Common myeloid progenitor, CD34-positive (primary cell): ENCODE measurements at regions not wholly inside any gene's neighbourhood (a gene's known extent, or its start where the extent isn't known, plus 50 kb on each side); places are given as distances from the start of the nearest gene placed in this dataset.

Experiments used
- CTCF ChIA-PET: fragments of 350-600 bp; sonication (Branson Sonifier 250); formaldehyde crosslinking; loops from one replicate; lab custom pipeline; 2021; ENCODE audit warnings: antibody characterized with exemption; lab: Charles Lee
- POLR2A ChIA-PET: fragments of 350-600 bp; sonication (Branson Sonifier 250); formaldehyde crosslinking; loops from one replicate; lab custom pipeline; 2021; ENCODE audit warnings: antibody characterized with exemption; lab: Charles Lee
- DNase-seq, 3 donors: peaks; one replicate each; pipeline versions ENCODE4 v3.0.0 to v3.0.0-alpha.2; 2013
- H3K27ac ChIP-seq, 2 experiments: 1 replicate in 1 of 2; 2 replicates in 1 of 2; pipeline ENCODE4 v1.7.0; 2013; ENCODE audit warnings: inconsistent platforms in 2 of 2, low read length in 2 of 2, mild to moderate bottlenecking in 2 of 2, low read depth in 1 of 2, moderate library complexity in 1 of 2; ENCODE audit not compliant: severe bottlenecking in 2 of 2, insufficient read depth in 1 of 2, poor library complexity in 1 of 2
- H3K27me3 ChIP-seq, 5 experiments: replicated peaks in 2 of 5; 1 replicate in 3 of 5; 2 replicates in 2 of 5; pipeline versions ENCODE4 v1.6.1 to v1.7.0; 2013; ENCODE audit warnings: low read length in 4 of 5, mild to moderate bottlenecking in 2 of 5, moderate library complexity in 2 of 5, inconsistent platforms in 1 of 5; ENCODE audit not compliant: insufficient read depth in 5 of 5, control insufficient read depth in 4 of 5
- H3K36me3 ChIP-seq, 4 experiments: 1 replicate in 2 of 4; 2 replicates in 2 of 4; pipeline versions ENCODE4 v1.6.1 to v1.7.0; 2013; ENCODE audit warnings: low read length in 3 of 4, control low read depth in 1 of 4, mild to moderate bottlenecking in 1 of 4; ENCODE audit not compliant: control insufficient read depth in 4 of 4, insufficient read depth in 4 of 4
- H3K4me1 ChIP-seq, 4 experiments: 1 replicate in 3 of 4; 2 replicates in 1 of 4; pipeline versions ENCODE4 v1.6.1 to v1.7.1; 2013; ENCODE audit warnings: low read length in 3 of 4, mild to moderate bottlenecking in 3 of 4, control low read depth in 1 of 4, inconsistent platforms in 1 of 4, moderate library complexity in 1 of 4; ENCODE audit not compliant: control insufficient read depth in 4 of 4, insufficient read depth in 4 of 4; ENCODE audit errors: control extremely low read depth in 1 of 4
- H3K4me3 ChIP-seq, 7 experiments: 1 replicate in 4 of 7; 2 replicates in 3 of 7; pipeline versions ENCODE4 v1.5.1 to v1.7.0; 2013; ENCODE audit warnings: mild to moderate bottlenecking in 7 of 7, low read length in 6 of 7, moderate library complexity in 6 of 7, inconsistent platforms in 2 of 7, low read depth in 2 of 7, control low read depth in 1 of 7; ENCODE audit not compliant: insufficient read depth in 4 of 7, control insufficient read depth in 1 of 7; ENCODE audit errors: extremely low read depth in 1 of 7
- H3K9me3 ChIP-seq, 5 experiments: 1 replicate in 4 of 5; 2 replicates in 1 of 5; pipeline versions ENCODE4 v1.6.1 to v1.7.1; 2013; ENCODE audit warnings: low read length in 4 of 5, mild to moderate bottlenecking in 2 of 5, inconsistent platforms in 1 of 5, low read depth in 1 of 5, moderate library complexity in 1 of 5; ENCODE audit not compliant: control insufficient read depth in 4 of 5, insufficient read depth in 2 of 5; ENCODE audit errors: control extremely low read depth in 1 of 5
- WGBS: methylation state at CpG from one replicate; pipeline ENCODE4 v1.1.5; 2013; ENCODE audit not compliant: insufficient coverage; 5-methylcytosine and 5-hydroxymethylcytosine counted together

DNA sequence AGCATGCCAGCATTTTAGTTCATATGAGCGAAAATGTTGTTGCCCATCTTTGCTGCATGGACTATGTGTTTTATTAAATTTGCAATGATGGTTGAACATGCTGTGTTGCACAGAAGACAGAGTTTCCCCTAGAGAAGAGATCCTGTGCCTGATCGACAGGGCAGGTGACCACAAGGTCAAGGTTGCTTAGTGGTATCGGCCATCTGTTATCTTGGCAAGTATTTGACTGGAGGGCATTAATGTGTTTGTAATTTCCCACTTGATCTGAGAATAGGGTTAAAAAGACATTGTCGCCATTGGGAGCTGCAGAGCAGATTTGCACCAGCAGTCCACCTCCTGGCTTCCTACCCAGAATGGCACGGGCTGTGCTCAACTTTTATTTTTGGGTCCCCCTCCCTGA lies 1523.6 kb upstream of the WWC1 start:
- no peak for DNase-seq
- CTCF ChIA-PET = no interaction called here
- Histone ChIP-seq H3K4me1 (no peaks in the 10 kb centered on the region), H3K9me3 (peaks cover 0 to 2% (median 0%) of the 10 kb centered on the region in 5 experiments), H3K36me3 (no peaks in the 10 kb centered on the region), H3K27ac (no peak overlapping the region), H3K27me3 (no peaks in the 10 kb centered on the region), H3K4me3 (no peak overlapping the region)
- WGBS = 94% methylated on average over 5 of the region's 5 CpGs
- POLR2A ChIA-PET = no interaction called here

DNA sequence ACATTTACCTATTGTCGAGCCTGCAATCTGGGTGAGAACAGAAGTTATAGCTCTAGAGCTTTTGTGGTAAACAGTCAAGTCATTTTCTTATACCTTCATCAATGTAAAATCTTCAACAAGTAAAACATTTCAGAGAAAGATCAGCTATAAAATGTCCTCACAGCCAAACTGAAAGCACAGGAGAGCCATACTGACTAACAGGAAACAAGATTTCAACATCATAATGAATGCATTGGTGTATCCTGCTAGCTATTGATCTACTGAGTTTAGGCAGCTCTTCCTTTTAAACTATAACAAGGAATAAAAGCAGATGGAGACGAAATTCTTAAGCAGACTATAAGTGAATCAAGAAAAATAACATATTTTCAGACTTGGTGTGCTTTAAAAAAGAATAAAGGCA lies 1522.9 kb upstream of the WWC1 start:
- H3K36me3 ChIP-seq = no peaks in the 10 kb centered on the region
- 67% methylated on average over 1 of the region's 2 CpGs for WGBS
- no peaks in the 10 kb centered on the region for H3K4me1 ChIP-seq
- DNase-seq = no peak
- peaks cover 0 to 2% (median 0%) of the 10 kb centered on the region in 5 experiments for H3K9me3 ChIP-seq
- H3K4me3 ChIP-seq = no peak overlapping the region
- ChIA-PET CTCF (no interaction called here), POLR2A (no interaction called here)
- H3K27ac ChIP-seq = no peak overlapping the region
- H3K27me3 ChIP-seq = no peaks in the 10 kb centered on the region

DNA sequence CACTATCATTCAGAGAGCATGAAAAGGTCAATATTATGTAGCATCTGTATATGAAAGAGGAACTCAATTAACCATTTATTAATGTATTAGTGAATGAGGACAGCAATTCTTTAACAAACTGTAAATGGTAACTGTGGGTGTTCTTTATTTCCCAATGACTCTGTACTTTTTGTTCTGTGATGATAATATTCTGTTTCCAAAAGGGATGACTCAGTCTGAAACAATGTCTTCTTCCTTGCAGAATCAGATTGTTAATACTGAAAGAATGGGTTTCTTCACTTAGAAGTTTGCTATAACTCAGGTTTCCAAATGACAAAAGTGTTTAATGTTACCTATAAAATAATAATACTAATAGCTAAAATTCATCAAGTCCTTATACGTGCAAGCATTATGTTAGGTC lies 1518.7 kb upstream of the WWC1 start:
- Histone ChIP-seq H3K4me3 (no peak overlapping the region), H3K27me3 (no peaks in the 10 kb centered on the region), H3K4me1 (no peaks in the 10 kb centered on the region), H3K9me3 (peaks cover 0 to 2% (median 0%) of the 10 kb centered on the region in 5 experiments), H3K27ac (no peak overlapping the region), H3K36me3 (no peaks in the 10 kb centered on the region)
- POLR2A ChIA-PET = no interaction called here
- WGBS = no CpG with 5 or more reads among the region's 1 CpG
- CTCF ChIA-PET = no interaction called here
- no peak for DNase-seq

GRCh38 chr5:166781737-166782136 lies 1509.7 kb upstream of the WWC1 start:
- POLR2A ChIA-PET = no interaction called here
- CTCF ChIA-PET = interaction anchor here (1.4 kb wide), 1 partner anchor 10 kb away, joined by 3 read pairs; no protein-coding TSS in a partner anchor
- 30% methylated on average over 4 of the region's 4 CpGs for WGBS
- Histone ChIP-seq H3K9me3 (no peaks in the 10 kb centered on the region), H3K27me3 (peaks cover 0 to 3% (median 0%) of the 10 kb centered on the region in 5 experiments), H3K4me1 (no peaks in the 10 kb centered on the region), H3K4me3 (no peak overlapping the region), H3K36me3 (no peaks in the 10 kb centered on the region), H3K27ac (no peak overlapping the region)
- no peak for DNase-seq

DNA sequence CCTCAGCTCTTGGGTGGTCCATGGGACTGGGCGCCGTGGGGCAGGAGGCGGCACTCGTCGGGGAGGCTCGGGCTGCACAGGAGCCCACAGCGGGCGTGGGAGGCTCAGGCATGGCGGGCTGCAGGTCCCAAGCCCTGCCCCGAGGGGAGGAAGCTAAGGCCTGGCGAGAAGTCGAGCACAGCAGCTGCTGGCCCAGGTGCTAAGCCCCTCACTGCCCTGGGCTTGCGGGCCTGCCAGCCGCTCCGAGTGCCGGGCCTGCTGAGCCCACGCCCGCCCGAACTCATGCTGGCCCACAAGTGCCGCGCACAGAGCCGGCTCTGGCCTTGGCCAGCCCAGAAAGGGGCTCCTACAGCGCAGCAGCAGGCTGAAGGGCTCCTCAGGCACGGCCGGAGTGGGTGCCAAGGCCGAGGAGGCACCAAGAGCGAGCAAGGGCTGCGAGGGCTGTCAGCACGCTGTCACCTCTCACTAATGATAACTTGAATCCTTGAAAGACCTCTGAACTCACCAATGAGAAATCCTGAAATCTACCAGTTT lies 1506.8 kb upstream of the WWC1 start:
- H3K36me3 ChIP-seq = no peaks in the 10 kb centered on the region
- no peaks in the 10 kb centered on the region for H3K4me1 ChIP-seq
- POLR2A ChIA-PET = no interaction called here
- peaks cover 0 to 3% (median 0%) of the 10 kb centered on the region in 5 experiments for H3K27me3 ChIP-seq
- CTCF ChIA-PET = no interaction called here
- 98% methylated on average over 29 of the region's 29 CpGs for WGBS
- no peak overlapping the region for H3K27ac ChIP-seq
- no peaks in the 10 kb centered on the region for H3K9me3 ChIP-seq
- no peak overlapping the region for H3K4me3 ChIP-seq
- DNase-seq = no peak

DNA sequence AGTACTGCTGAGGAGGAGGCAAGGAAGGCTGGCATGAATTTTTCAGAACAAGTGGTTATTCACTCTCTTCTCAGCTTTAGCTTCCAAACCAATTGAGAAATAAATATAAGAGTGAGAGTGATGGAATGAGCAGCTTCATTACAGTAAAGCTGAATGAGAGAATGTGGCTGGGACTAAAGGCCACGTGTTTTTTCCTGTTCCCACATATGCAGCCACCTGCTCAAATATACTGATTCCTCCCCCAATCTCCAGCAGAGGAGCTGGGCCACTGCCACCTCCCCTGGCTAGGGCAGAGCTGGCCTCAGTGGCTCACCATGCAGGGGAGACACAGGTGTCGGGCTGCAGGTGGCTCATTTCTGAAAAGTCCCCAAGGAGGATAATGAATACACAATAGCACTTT lies 1505.3 kb upstream of the WWC1 start:
- H3K36me3 ChIP-seq = no peaks in the 10 kb centered on the region
- 70% methylated on average over 1 of the region's 2 CpGs for WGBS
- DNase-seq = no peak
- H3K4me3 ChIP-seq = no peak overlapping the region
- peaks cover 0 to 3% (median 0%) of the 10 kb centered on the region in 5 experiments for H3K27me3 ChIP-seq
- H3K27ac ChIP-seq = no peak overlapping the region
- POLR2A ChIA-PET = no interaction called here
- H3K4me1 ChIP-seq = no peaks in the 10 kb centered on the region
- CTCF ChIA-PET = no interaction called here
- H3K9me3 ChIP-seq = no peaks in the 10 kb centered on the region

- whole genome bisulfite sequencing = 73% methylated on average over 2 of the region's 8 CpGs
- no peaks in the 10 kb centered on the region for H3K4me1 ChIP-seq
- CTCF ChIA-PET = no interaction called here
Measured at GRCh38 chr5:166786889-166787288, 1504.6 kb upstream of the WWC1 start.

More at GRCh38 chr5:166786889-166787288, 1504.6 kb upstream of the WWC1 start:
- no peaks in the 10 kb centered on the region for H3K27me3 ChIP-seq
- no peak overlapping the region for H3K4me3 ChIP-seq
- no peaks in the 10 kb centered on the region for H3K9me3 ChIP-seq
- no peaks in the 10 kb centered on the region for H3K36me3 ChIP-seq
- POLR2A ChIA-PET = no interaction called here
- DNase-seq = no peak
- no peak overlapping the region for H3K27ac ChIP-seq
